Forelimb muscle (tissue), 1 donor: ENCODE measurements at regions not wholly inside any gene's neighbourhood (a gene's known extent, or its start where the extent isn't known, plus 50 kb on each side); places are given as distances from the start of the nearest gene placed in this dataset.

Experiments
- DNase-seq: peaks from one replicate; pipeline ENCODE4 v3.0.0-alpha.2; 2013; ENCODE audit warnings: low read depth

- DNase-seq, result no peak
Measured at GRCh38 chr17:45680360-45680759, 103.8 kb upstream of the CRHR1 start.

DNA sequence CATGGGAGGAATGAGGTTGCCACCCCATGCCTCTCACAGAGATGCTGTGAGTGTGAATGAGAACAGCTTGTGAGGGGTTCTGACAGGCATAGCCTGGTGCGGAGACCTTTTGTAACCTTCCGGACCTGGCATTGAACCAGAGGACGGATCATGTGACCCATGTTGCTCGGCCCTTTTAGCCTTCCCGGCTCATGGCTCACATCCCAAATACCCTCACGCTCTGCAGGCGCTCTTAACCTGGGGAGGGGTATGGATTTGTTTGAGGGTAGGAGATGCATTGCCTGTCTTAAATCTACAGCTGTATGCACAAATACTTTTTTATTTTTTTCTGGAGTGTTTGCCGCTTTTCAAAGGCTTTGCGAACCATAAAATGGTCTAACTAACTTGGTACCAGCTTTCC is 102.4 kb upstream of the CRHR1 start:
- DNase-seq, result no peak

- DNase-seq, result no peak
Measured at GRCh38 chr17:45686250-45686649, 97.9 kb upstream of the CRHR1 start.

DNA sequence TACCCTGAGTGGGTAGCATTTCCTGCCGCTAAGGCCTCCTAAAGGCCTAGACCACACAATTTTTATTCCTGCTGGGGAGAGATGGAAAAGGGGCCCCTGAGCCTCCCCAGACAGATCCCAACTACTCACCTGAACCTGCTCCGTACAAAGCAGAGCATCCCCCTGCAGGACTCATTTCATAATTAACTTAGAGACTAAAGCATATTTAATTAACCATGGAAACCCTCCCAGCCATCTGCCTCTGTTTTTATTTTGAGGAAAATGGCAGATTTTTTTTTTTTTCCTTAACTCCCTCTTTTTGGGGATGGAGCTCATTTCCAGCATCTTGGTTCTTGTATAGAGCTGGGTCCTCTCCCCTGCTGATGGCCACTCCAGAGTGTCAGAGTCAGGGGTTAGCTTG is 96.5 kb upstream of the CRHR1 start:
- no peak for DNase-seq

DNA sequence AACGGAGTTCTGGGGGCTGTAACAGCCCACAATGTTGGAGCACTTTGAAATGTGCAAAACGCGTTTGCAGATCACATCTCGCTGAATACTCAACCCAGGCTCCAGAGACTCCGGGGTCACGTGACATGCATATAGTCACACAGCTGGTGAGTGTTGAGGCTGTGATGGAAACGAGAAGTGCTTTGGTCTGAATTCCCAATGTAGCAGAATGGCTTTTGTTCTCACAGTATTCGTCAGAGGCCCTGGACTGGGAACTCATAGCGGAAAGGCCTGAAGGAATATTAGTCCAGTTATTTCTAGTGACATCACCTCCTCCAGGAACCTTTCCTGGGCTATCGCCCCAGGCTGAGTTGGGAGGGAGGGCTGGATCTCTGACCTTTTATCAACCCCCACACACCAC is 95.8 kb upstream of the CRHR1 start:
- peak; percentile 65 for DNase-seq

GRCh38 chr17:45688820-45689219 is 95.3 kb upstream of the CRHR1 start:
- no peak for DNase-seq

- no peak for DNase-seq
Measured at GRCh38 chr17:45689451-45689850, 94.7 kb upstream of the CRHR1 start.

DNA sequence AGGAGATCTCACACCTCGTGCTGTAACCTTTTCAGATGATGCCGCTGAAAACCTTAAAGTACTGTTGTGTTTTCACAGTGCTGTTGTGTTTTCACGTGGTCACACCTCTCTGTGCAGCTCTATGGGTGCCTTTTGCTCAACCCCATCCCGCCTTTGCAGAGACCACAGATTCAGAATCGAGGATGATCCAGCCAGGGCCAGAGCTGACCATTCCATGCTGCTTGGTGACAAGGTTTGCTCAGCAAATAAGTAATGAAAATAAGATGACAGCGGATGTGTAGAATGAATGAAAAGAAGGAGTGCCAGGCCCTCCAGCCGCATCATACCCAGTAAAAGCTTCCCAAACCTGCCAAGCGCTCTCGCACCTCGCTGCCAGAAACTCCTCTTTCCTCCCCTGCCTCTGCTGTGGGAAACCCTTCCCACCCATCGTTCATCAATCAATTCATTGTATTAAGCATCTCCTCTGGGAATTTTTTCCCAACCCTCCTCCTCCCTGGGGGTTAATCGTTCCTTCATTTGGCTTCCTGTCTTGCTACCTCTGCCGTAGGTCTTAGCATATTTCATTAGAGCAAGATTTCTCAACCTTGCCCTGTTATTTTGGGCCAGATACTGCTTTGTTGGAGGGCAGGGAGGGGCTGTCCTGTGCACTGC is 93.4 kb upstream of the CRHR1 start:
- DNase-seq, result no peak

DNA sequence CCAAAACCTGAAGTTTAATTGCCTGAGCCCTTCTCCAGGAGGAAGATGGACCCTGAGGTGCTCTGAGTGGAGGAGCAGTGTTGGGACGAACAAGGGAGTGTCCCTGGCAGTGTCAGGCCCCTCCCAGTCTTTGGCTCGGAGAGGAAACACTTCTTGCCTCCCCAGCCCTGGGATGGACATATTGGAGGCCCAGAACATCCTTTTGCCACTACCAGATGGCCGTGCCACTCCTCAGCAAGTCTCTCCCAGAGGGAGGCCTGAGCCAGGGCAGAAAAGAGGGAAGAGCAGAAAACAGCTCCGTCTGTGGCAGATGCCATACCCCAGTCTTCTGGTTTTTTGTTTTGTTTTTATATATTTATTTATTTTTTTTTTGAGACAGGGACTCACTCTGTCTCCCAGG is 91.5 kb upstream of the CRHR1 start:
- DNase-seq, result no peak

DNA sequence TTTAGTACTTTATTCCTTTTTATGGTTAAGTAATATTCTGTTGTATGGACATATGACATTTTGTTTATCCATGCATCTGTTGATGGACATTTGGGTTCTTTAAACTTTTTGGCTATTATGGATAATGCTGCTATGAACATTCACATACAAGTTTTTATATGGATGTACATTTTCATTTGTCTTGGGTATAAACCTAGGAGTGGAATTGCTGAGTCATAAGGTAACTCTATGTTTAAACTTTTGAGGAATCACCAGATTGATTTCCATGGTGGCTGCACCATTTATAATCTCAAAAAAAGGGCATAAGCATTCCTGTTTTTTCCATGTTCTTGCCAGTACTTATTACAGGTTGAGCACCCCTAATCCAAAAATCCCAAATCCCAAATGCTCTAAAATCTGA is 90.3 kb upstream of the CRHR1 start:
- no peak for DNase-seq

- no peak for DNase-seq
Measured at GRCh38 chr17:45696442-45696841, 87.7 kb upstream of the CRHR1 start.

GRCh38 chr17:45697076-45697475 is 87.0 kb upstream of the CRHR1 start:
- DNase-seq, result no peak

DNA sequence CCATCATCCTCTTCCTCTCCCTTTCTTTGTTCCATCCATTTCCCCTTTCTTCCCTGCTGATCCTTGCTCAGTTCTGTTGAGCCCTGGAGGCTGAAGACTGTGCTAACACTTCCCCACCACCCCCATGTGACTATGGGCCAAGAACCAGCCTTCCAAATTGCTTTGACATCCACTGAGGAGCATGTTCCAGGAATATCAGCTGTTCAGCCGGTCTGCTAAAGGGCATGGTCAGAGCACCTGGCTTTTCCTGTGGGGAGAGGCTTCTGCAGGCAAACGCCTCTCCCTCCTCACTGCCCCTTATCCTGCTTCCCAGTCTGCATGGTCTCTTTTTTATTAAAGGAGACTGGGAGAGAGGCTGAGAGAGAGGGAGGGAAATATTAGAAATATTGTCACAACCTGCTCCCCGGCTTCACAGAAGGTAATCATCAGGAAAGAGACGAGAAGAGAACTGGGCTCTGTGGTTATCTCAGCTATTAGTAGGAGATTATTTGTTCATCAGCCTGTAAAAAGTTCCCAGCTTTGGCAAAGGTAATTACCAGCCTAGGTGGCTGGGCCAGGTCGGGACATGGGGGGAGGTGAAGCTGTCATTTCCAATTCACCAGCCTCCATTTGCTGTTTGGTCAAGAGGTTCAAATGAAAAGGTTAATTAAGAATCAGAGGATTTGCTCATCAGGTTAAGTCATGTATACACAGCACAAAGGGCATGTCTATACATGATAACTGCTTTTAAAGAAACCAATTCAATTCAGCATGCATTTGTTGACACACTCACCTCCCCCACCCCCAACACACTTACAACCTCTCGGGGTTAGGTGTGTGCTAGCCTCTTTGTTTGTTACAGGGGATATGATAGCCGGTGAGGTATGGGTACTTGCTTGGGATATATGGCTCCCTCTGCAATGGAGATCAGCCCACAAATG is 83.7 kb upstream of the CRHR1 start:
- DNase-seq, result no peak

DNA sequence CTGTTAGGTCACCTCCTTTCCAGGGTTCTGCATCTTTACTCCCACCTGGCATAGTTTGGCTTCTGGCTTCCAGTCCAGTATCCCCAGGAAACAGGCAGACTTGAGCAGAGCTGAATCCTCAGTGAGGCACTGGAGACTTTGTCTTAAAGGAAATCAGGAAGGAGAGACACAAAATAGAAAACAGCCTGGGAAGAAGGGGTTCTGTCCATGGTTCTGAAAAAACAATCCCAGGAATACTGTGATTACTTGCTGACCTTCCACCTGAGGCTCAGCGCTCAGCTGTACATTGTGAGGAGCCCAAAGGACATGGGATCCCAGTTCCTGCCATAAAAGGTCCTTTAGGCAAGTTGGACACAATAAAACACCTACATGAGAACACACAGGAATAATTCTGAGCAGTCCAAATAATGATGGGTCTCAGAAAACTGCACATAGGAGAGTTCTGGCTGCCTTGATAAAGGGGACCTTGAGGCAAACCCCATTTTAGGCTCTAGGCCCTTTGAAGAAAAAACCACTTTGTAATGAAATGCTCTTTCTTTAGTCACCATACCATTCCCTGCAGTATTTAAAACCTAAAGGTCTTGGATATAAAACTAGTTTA is 81.4 kb upstream of the CRHR1 start:
- no peak for DNase-seq

- no peak for DNase-seq
Measured at GRCh38 chr17:45703348-45703747, 80.8 kb upstream of the CRHR1 start.

- DNase-seq, result no peak
Measured at GRCh38 chr17:45703806-45704205, 80.3 kb upstream of the CRHR1 start.

DNA sequence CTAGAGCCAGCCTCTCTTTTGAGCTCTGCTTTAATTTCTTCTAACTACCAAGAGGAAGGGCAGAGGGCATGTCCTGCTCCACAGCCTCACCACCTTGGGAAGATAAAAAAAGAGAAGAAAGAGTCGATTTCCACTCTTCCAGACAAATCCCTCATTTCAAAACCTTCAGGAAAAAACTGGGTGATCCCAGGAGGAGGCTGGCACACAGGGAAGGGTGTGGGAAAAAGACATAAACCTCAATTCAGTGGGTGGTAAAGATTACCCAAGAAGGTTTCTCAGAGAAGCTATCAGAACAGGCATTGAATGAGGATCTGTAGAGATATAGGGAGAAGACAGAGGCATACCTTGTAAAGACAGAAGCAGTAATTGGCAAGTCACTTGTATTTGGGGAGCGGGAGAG is 79.9 kb upstream of the CRHR1 start:
- DNase-seq, result no peak

- no peak for DNase-seq
Measured at GRCh38 chr17:45705123-45706009, 78.8 kb upstream of the CRHR1 start.

DNA sequence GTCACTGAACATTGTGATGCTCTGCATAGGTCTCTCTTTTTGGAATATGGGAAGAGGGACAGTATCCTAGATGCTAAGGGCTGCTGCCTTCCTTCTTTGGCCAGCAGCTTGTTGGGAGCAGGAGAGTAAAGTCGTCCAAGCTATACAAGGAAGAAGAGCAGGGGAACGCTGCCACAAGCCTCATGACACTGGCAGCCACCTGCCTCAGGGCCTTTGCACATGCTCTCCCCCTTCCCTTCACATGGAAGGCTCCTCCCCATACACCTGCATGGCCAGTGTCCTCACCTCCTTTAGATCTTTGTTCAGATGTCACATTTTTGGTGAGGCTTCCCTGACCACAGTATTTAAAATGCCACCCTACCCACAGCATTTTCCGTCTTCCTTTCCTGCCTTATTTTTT is 78.1 kb upstream of the CRHR1 start:
- no peak for DNase-seq

- DNase-seq, result no peak
Measured at GRCh38 chr17:45708707-45709290, 75.3 kb upstream of the CRHR1 start.

- DNase-seq, result no peak
Measured at GRCh38 chr17:45709728-45710288, 74.3 kb upstream of the CRHR1 start.
